Uterus (tissue), 2 donors: ENCODE measurements at regions not wholly inside any gene's neighbourhood (a gene's known extent, or its start where the extent isn't known, plus 50 kb on each side); places are given as distances from the start of the nearest gene placed in this dataset.

Experiments
- POLR2A ChIP-seq, 2 donors: fragments of 450-650 bp; IDR thresholded peaks; one replicate each; pipeline ENCODE4 v1.6.1; 2016; ENCODE audit warnings: antibody characterized with exemption in 2 of 2, mild to moderate bottlenecking in 1 of 2, moderate library complexity in 1 of 2
- TF ChIP-seq, protein P1 (sequence below), 4 experiments: fragments of 200-600 bp in 2 of 4; fragments of 450-650 bp in 2 of 4; sonication (generic) in 2 of 4; IDR thresholded peaks; one replicate each; pipeline ENCODE4 v1.5.1; 2016 to 2019; ENCODE audit warnings: antibody characterized with exemption in 4 of 4, mild to moderate bottlenecking in 2 of 4, moderate library complexity in 1 of 4

DNA sequence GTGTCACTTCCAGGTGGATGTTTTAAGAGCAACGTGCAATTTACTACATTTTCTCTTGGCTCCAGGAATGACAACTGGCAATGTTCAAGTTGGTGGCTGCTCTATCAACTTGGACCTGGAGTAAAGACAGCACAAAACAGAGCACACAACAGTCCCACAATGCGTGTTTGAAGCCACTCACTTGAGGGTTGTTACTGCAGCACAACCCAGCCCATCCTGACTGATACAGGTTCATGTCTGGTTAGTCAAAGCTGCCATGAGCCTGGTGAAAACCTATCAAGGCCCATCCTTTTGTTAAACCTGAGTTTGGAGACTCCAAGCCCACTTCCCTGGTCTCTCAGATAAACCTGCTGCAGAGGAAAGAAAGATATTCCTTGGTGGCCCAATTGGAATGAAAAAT lies 81.1 kb upstream of the LARP1 start:
- TF ChIP-seq POLR2A (IDR thresholded peaks at IDR 0.05), result no peak
- TF ChIP-seq, protein P1, sequence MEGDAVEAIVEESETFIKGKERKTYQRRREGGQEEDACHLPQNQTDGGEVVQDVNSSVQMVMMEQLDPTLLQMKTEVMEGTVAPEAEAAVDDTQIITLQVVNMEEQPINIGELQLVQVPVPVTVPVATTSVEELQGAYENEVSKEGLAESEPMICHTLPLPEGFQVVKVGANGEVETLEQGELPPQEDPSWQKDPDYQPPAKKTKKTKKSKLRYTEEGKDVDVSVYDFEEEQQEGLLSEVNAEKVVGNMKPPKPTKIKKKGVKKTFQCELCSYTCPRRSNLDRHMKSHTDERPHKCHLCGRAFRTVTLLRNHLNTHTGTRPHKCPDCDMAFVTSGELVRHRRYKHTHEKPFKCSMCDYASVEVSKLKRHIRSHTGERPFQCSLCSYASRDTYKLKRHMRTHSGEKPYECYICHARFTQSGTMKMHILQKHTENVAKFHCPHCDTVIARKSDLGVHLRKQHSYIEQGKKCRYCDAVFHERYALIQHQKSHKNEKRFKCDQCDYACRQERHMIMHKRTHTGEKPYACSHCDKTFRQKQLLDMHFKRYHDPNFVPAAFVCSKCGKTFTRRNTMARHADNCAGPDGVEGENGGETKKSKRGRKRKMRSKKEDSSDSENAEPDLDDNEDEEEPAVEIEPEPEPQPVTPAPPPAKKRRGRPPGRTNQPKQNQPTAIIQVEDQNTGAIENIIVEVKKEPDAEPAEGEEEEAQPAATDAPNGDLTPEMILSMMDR (IDR thresholded peaks at IDR 0.05), result no peak
